ENCODE measurements at regions not wholly inside any gene's neighbourhood (a gene's known extent, or its start where the extent isn't known, plus 50 kb on each side); places are given as distances from the start of the nearest gene placed in this dataset.
"Not testable (repeated sequence)": the region's sequence is repeated elsewhere in the genome, so short reads cannot be mapped to it uniquely, and the experiment has no call there.

DNA sequence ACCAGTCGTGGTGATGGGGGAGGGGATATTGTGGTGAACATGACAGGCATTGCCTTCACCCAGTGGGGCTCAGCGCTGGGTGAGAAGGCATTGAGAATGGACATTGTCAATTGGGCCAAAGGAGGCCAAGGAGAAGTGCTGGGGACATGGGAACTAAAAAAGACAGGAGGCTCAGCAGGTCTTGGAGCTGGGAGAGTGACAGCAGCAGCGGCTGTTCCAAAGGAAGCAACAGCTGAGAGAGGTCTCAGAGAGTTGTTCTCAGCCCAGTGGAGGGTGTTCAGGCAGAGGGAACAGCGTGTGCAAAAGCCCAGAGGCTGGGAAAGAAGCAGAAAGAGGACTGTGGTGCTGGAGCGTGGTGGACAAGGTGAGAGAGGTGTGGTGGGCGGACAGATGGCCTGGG lies 56.6 kb upstream of the ASNS start:
- ATAC-seq; DNase-seq; H3K9me3 ChIP-seq (ENCODE audit: control insufficient read depth, low read length, poor library complexity, severe bottlenecking); H3K36me3 Mint-ChIP-seq (ENCODE audit: low read depth); H3K4me1 Mint-ChIP-seq; H3K27me3 Mint-ChIP-seq; H3K27ac Mint-ChIP-seq: not testable (repeated sequence)
- H3K4me3 Mint-ChIP-seq: peak overlapping the region; percentile 76

- DNase-seq: peak; percentile 54 to 70 (median 69)
- peak overlapping the region; percentile 76 for H3K4me3 Mint-ChIP-seq
- H3K27me3 Mint-ChIP-seq; H3K9me3 ChIP-seq (ENCODE audit: control insufficient read depth, low read length, poor library complexity, severe bottlenecking); H3K36me3 Mint-ChIP-seq (ENCODE audit: low read depth); H3K4me1 Mint-ChIP-seq; H3K27ac Mint-ChIP-seq: not testable (repeated sequence)
- peak; percentile 64 for ATAC-seq
These were observed 55.9 kb upstream of the ASNS start for GRCh38 chr7:97927790-97928748.
